A673 (cell line): ENCODE measurements at regions not wholly inside any gene's neighbourhood (a gene's known extent, or its start where the extent isn't known, plus 50 kb on each side); places are given as distances from the start of the nearest gene placed in this dataset.

ENCODE experiments used
- BruUV-seq: library from RNA; stranded (reverse); fragments of 400-500 nt; replicated peaks from 2 replicates; lab custom pipeline; 2021; lab: Mats Ljungman, UMichigan
- CTCF ChIA-PET: fragments of 300-600 bp; sonication (Branson Sonifier 250); formaldehyde crosslinking; loops from one replicate; lab custom pipeline; 2022; ENCODE audit warnings: antibody characterized with exemption; lab: Charles Lee
- POLR2A ChIA-PET: fragments of 300-600 bp; sonication (Branson Sonifier 250); formaldehyde crosslinking; loops from one replicate; lab custom pipeline; 2022; ENCODE audit warnings: antibody characterized with exemption; ENCODE audit not compliant: low non-redundant PET; lab: Charles Lee
- DNase-seq: peaks from one replicate; pipeline ENCODE4 v3.0.0-alpha.2; 2015; ENCODE audit warnings: low spot score
- H3K27ac ChIP-seq: fragments of 200-600 bp; sonication (generic); 2 replicates; pipeline ENCODE4 v1.5.1; 2016; ENCODE audit warnings: mixed run types, low read depth, mild to moderate bottlenecking, mixed read lengths, antibody characterized with exemption, low read length; ENCODE audit not compliant: poor library complexity, severe bottlenecking
- H3K27me3 ChIP-seq: fragments of 200-600 bp; sonication (generic); replicated peaks from 2 replicates; pipeline ENCODE4 v1.6.1; 2017; ENCODE audit warnings: mixed run types, low read depth, mild to moderate bottlenecking, mixed read lengths, antibody characterized with exemption, low read length; ENCODE audit not compliant: insufficient read depth, poor library complexity
- H3K36me3 ChIP-seq: fragments of 200-600 bp; sonication (generic); 2 replicates; pipeline ENCODE4 v1.6.1; 2016; ENCODE audit warnings: mixed run types, mild to moderate bottlenecking, mixed read lengths, antibody characterized with exemption, low read length; ENCODE audit not compliant: insufficient read depth, poor library complexity, severe bottlenecking
- H3K4me1 ChIP-seq: fragments of 200-600 bp; sonication (generic); 2 replicates; pipeline ENCODE4 v1.6.1; 2017; ENCODE audit warnings: mixed run types, mild to moderate bottlenecking, mixed read lengths, antibody characterized with exemption, low read length; ENCODE audit not compliant: insufficient read depth, poor library complexity, severe bottlenecking
- H3K4me3 ChIP-seq: fragments of 200-600 bp; sonication (generic); 2 replicates; pipeline ENCODE4 v1.5.1; 2016; ENCODE audit warnings: low read depth, mixed run types, mild to moderate bottlenecking, mixed read lengths, low read length; ENCODE audit not compliant: poor library complexity, severe bottlenecking
- H3K9me3 ChIP-seq: fragments of 200-600 bp; sonication (generic); 2 replicates; pipeline ENCODE4 v1.6.1; 2016; ENCODE audit warnings: mixed run types, low read depth, mild to moderate bottlenecking, mixed read lengths, antibody characterized with exemption, low read length; ENCODE audit not compliant: poor library complexity, severe bottlenecking
- EZH2 ChIP-seq: fragments of 200-600 bp; sonication (generic); IDR thresholded peaks from 2 replicates; pipeline ENCODE4 v1.6.1; 2017; ENCODE audit warnings: borderline replicate concordance, low read depth, mild to moderate bottlenecking, mixed read lengths, antibody characterized with exemption, low read length; ENCODE audit not compliant: poor library complexity, severe bottlenecking
- intact Hi-C: fragments of 100-400 bp; cut with micrococcal nuclease; formaldehyde crosslinking; loops from one replicate; pipeline ENCODE4 v1.10.0; 2022; ENCODE audit not compliant: unreplicated experiment
- TF ChIP-seq, protein P1 (sequence below): fragments of 300-800, 200-600 bp; sonication (generic); conservative IDR thresholded peaks from 2 replicates; pipeline ENCODE4 v1.5.1; 2017; ENCODE audit warnings: low read depth, mild to moderate bottlenecking, antibody characterized with exemption, low read length, moderate library complexity, mixed read lengths

DNA sequence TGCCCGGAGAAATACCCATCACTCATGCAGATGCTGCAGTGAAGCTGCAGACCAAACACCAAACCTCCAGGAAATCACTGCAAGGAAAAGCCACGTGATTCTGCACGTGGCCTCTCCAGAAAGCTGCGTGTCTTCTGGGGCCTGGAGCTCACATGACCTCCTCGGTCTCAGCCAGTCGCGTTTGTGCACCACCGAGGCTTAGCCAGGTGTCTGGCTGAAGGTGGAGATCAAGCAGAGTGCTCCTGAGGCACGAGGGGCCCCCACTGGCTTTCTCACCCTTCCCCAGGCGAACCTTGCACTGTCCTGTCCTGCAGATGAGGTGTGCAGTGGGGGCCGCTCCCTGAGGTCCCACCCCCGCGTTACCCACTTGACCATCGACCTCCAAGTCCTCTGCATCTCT lies 257.3 kb downstream of the RBFOX3 start:
- DNase-seq, result no peak

DNA sequence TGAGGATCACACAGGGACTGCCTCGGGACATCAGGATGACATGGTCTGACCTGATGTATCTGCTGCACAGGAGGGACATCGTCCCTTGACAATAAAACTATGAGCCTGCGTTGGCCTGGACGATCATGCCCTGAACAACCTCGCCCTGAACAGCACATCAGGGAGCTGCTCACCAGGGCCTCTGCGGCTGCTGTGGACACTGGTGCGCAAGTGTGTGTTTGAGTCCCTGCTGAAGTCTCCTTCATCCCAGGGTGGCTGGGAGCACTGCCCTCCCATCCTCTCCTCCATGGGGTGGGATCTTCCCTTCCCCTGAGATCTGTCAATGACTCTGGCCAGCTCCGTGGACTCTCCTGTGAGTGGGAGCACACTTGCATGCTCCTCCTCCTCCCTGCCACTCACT lies 257.8 kb downstream of the RBFOX3 start:
- no peaks in the 10 kb centered on the region for H3K4me1 ChIP-seq
- CTCF ChIA-PET, result no interaction called here
- intact Hi-C loops, result no loop called here
- POLR2A ChIA-PET, result no interaction called here
- no peak overlapping the region for H3K27ac ChIP-seq
- DNase-seq, result no peak
- peaks cover 90% of the 10 kb centered on the region for H3K27me3 ChIP-seq
- H3K9me3 ChIP-seq, result no peaks in the 10 kb centered on the region
- BruUV-seq, result no TSS peak
- H3K4me3 ChIP-seq, result no peak overlapping the region
- H3K36me3 ChIP-seq, result no peaks in the 10 kb centered on the region
- TF ChIP-seq, protein P1, sequence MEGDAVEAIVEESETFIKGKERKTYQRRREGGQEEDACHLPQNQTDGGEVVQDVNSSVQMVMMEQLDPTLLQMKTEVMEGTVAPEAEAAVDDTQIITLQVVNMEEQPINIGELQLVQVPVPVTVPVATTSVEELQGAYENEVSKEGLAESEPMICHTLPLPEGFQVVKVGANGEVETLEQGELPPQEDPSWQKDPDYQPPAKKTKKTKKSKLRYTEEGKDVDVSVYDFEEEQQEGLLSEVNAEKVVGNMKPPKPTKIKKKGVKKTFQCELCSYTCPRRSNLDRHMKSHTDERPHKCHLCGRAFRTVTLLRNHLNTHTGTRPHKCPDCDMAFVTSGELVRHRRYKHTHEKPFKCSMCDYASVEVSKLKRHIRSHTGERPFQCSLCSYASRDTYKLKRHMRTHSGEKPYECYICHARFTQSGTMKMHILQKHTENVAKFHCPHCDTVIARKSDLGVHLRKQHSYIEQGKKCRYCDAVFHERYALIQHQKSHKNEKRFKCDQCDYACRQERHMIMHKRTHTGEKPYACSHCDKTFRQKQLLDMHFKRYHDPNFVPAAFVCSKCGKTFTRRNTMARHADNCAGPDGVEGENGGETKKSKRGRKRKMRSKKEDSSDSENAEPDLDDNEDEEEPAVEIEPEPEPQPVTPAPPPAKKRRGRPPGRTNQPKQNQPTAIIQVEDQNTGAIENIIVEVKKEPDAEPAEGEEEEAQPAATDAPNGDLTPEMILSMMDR, result no peak
- no peak for TF ChIP-seq EZH2

More for the DNA sequence above, 257.3 kb downstream of the RBFOX3 start:
- no TSS peak for BruUV-seq
- Histone ChIP-seq H3K27ac (no peak overlapping the region), H3K4me1 (no peaks in the 10 kb centered on the region), H3K27me3 (peaks cover 91% of the 10 kb centered on the region), H3K36me3 (no peaks in the 10 kb centered on the region), H3K4me3 (no peak overlapping the region), H3K9me3 (no peaks in the 10 kb centered on the region)
- intact Hi-C loops, result no loop called here
- CTCF ChIA-PET, result no interaction called here
- TF ChIP-seq, protein P1, result no peak
- no peak for TF ChIP-seq EZH2
- POLR2A ChIA-PET, result no interaction called here

DNA sequence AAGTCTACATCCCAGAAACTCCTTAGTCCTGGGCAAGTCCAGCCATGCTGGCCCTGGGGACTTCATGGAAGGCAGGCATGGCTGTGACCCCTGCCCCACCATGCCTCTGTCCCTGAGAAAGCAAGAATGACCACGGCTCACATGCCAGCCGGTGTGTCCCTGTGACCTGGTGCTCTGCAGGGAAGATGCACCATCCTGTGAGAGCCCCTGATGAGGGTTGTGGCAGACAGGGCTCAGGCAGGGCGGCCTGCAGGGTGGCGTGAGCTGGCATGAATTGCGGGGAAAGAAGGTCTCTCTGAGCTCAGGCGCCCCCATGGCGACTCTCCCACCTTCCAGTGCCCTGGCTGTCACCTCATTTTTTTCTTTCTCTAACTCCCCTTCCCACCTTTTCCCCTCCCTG lies 260.3 kb downstream of the RBFOX3 start:
- Histone ChIP-seq H3K9me3 (no peaks in the 10 kb centered on the region), H3K27me3 (peaks cover 93% of the 10 kb centered on the region), H3K4me1 (no peaks in the 10 kb centered on the region), H3K27ac (no peak overlapping the region), H3K36me3 (no peaks in the 10 kb centered on the region), H3K4me3 (no peak overlapping the region)
- ChIA-PET POLR2A (no interaction called here), CTCF (no interaction called here)
- intact Hi-C loops, result no loop called here
- BruUV-seq, result no TSS peak
- no peak for TF ChIP-seq EZH2
- TF ChIP-seq, protein P1, result no peak
- no peak for DNase-seq
